H54 (cell line): ENCODE measurements at regions not wholly inside any gene's neighbourhood (a gene's known extent, or its start where the extent isn't known, plus 50 kb on each side); places are given as distances from the start of the nearest gene placed in this dataset.

Experiments used
- DNase-seq: peaks from one replicate; pipeline ENCODE4 v3.0.0; 2011; ENCODE audit warnings: low spot score, mixed read lengths; ENCODE audit not compliant: insufficient read length
- FAIRE-seq: peaks from 3 replicates; lab custom pipeline; 2011; peaks lifted over from hg19 to GRCh38; lab: Jason Lieb, UNC
- POLR2A ChIP-seq: IDR thresholded peaks from 2 replicates; pipeline ENCODE4 v1.6.1; 2011; ENCODE audit warnings: low read depth, mild to moderate bottlenecking, low read length

GRCh38 chr20:17844549-17845298 is 123.9 kb downstream of the SNX5 start:
- DNase-seq (no peak), FAIRE-seq (no peak)
- no peak for TF ChIP-seq POLR2A

GRCh38 chr20:17844133-17844429 is 124.5 kb downstream of the SNX5 start:
- TF ChIP-seq POLR2A = no peak
- DNase-seq = no peak
- no peak for FAIRE-seq

- TF ChIP-seq POLR2A = peak; percentile 41
- DNase-seq (peak; percentile 79), FAIRE-seq (no peak)
Measured at GRCh38 chr20:17843246-17844132, 125.1 kb downstream of the SNX5 start.

GRCh38 chr20:17841751-17842215 is 126.8 kb downstream of the SNX5 start:
- FAIRE-seq (no peak), DNase-seq (no peak)
- TF ChIP-seq POLR2A = no peak

- DNase-seq = no peak
- FAIRE-seq = no peak
Measured at GRCh38 chr20:17840423-17840822, 128.2 kb downstream of the SNX5 start.

GRCh38 chr20:17838921-17839320 is 129.7 kb downstream of the SNX5 start:
- no peak for TF ChIP-seq POLR2A
- DNase-seq = no peak
- FAIRE-seq = no peak

More at GRCh38 chr20:17840423-17840822, 128.2 kb downstream of the SNX5 start:
- no peak for TF ChIP-seq POLR2A

GRCh38 chr20:17837179-17837578 is 131.4 kb downstream of the SNX5 start:
- DNase-seq (no peak), FAIRE-seq (no peak)

GRCh38 chr20:17836303-17836861 is 132.2 kb downstream of the SNX5 start:
- no peak for TF ChIP-seq POLR2A
- FAIRE-seq (no peak), DNase-seq (no peak)

More at GRCh38 chr20:17837179-17837578, 131.4 kb downstream of the SNX5 start:
- no peak for TF ChIP-seq POLR2A

GRCh38 chr20:17835934-17836300 is 132.7 kb downstream of the SNX5 start:
- FAIRE-seq (no peak), DNase-seq (no peak)
- TF ChIP-seq POLR2A = no peak

GRCh38 chr20:17835240-17835933 is 133.2 kb downstream of the SNX5 start:
- TF ChIP-seq POLR2A = no peak
- DNase-seq (peak; percentile 58), FAIRE-seq (peak; percentile 30)

- FAIRE-seq = no peak
- no peak for TF ChIP-seq POLR2A
- DNase-seq = no peak
Measured at GRCh38 chr20:17834804-17835203, 133.8 kb downstream of the SNX5 start.

- TF ChIP-seq POLR2A = no peak
- no peak for FAIRE-seq
- DNase-seq = no peak
Measured at GRCh38 chr20:17833036-17833674, 133.4 kb downstream of the BANF2 start.

GRCh38 chr20:17832236-17832915 is 132.6 kb downstream of the BANF2 start:
- no peak for DNase-seq
- no peak for TF ChIP-seq POLR2A
- FAIRE-seq = no peak
